ENCODE measurements at regions not wholly inside any gene's neighbourhood (a gene's known extent, or its start where the extent isn't known, plus 50 kb on each side); places are given as distances from the start of the nearest gene placed in this dataset.

DNA sequence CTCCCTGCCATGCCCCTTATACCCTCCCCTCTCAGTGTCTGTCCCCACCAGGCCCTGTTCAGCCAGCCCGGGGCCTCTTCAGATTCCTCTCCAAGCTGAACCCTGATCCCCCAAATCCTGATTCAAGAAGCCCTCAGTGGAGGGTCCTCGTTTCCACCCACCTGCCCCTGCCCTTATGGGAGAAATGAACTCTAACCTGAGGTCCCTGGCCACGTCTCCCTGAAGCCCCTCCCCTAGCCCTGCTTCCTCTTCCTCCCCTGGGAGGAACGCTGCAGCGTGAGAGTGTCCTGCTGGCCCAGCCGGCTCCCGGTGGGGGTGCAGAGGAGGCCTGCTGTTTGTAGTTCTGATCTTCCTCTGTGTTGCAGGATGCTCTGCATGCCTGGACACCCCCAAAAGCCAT is 56.7 kb upstream of the GLI2 start:
- TF ChIP-seq, protein P1, sequence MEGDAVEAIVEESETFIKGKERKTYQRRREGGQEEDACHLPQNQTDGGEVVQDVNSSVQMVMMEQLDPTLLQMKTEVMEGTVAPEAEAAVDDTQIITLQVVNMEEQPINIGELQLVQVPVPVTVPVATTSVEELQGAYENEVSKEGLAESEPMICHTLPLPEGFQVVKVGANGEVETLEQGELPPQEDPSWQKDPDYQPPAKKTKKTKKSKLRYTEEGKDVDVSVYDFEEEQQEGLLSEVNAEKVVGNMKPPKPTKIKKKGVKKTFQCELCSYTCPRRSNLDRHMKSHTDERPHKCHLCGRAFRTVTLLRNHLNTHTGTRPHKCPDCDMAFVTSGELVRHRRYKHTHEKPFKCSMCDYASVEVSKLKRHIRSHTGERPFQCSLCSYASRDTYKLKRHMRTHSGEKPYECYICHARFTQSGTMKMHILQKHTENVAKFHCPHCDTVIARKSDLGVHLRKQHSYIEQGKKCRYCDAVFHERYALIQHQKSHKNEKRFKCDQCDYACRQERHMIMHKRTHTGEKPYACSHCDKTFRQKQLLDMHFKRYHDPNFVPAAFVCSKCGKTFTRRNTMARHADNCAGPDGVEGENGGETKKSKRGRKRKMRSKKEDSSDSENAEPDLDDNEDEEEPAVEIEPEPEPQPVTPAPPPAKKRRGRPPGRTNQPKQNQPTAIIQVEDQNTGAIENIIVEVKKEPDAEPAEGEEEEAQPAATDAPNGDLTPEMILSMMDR (conservative IDR thresholded peaks at IDR 0.05; ENCODE audit: low read depth, low read length): no peak
- TF ChIP-seq EZH2 (IDR thresholded peaks at IDR 0.05; ENCODE audit: borderline replicate concordance, low read depth, low read length, poor library complexity, severe bottlenecking): no peak
